HEK293 (cell line): ENCODE measurements at regions not wholly inside any gene's neighbourhood (a gene's known extent, or its start where the extent isn't known, plus 50 kb on each side); places are given as distances from the start of the nearest gene placed in this dataset.

Experiments
- CTCF ChIA-PET: fragments of 350-600 bp; formaldehyde crosslinking; extraction: SDS; loops from one replicate; lab custom pipeline; 2021; ENCODE audit warnings: antibody characterized with exemption; lab: Yijun Ruan, JAX
- POLR2A ChIA-PET: fragments of 300-600 bp; formaldehyde crosslinking; extraction: SDS; loops from one replicate; lab custom pipeline; 2020; ENCODE audit warnings: antibody characterized with exemption, inconsistent platforms; lab: Yijun Ruan, JAX
- H3K27ac ChIP-seq: fragments of 200-500 bp; sonication (Bioruptor generic); 2 replicates; pipeline ENCODE4 v1.5.1; 2014; ENCODE audit warnings: low read depth, low read length, control low read depth, inconsistent platforms; ENCODE audit errors: extremely low read depth
- H3K36me3 ChIP-seq, 2 experiments: fragments of 200-500 bp in 1 of 2; sonication (Bioruptor generic) in 1 of 2; 1 replicate in 1 of 2; 2 replicates in 1 of 2; pipeline ENCODE4 v1.5.1; 2014 to 2017; ENCODE audit warnings: inconsistent platforms in 2 of 2, low read length in 2 of 2; ENCODE audit not compliant: control insufficient read depth in 2 of 2, insufficient read depth in 1 of 2
- H3K4me1 ChIP-seq: fragments of 200-500 bp; sonication (Bioruptor generic); 2 replicates; pipeline ENCODE4 v1.5.1; 2014; ENCODE audit warnings: mild to moderate bottlenecking, low read length, inconsistent platforms; ENCODE audit not compliant: control insufficient read depth, insufficient read depth
- H3K4me3 ChIP-seq: 2 replicates; pipeline ENCODE4 v1.5.1; 2011; ENCODE audit warnings: low read depth, mild to moderate bottlenecking, control low read depth, low read length, moderate library complexity
- H3K9me3 ChIP-seq: fragments of 200-500 bp; sonication (Bioruptor generic); 2 replicates; pipeline ENCODE4 v1.5.1; 2014; ENCODE audit warnings: low read depth, low read length, inconsistent platforms; ENCODE audit not compliant: control insufficient read depth, insufficient read depth
- HOXA7 ChIP-seq: sonication (generic); formaldehyde crosslinking; IDR thresholded peaks from 2 replicates; pipeline ENCODE4 v1.8.1; 2022; ENCODE audit warnings: missing genetic modification reagents, borderline replicate concordance
- MYNN ChIP-seq: fragments of 450-650 bp; formaldehyde crosslinking; IDR thresholded peaks from 2 replicates; pipeline ENCODE4 v1.5.1; 2016; ENCODE audit warnings: missing biosample characterization, missing genetic modification characterization, borderline replicate concordance
- OVOL3 ChIP-seq: fragments of 450-650 bp; formaldehyde crosslinking; IDR thresholded peaks from 2 replicates; pipeline ENCODE4 v1.5.1; 2016; ENCODE audit warnings: missing biosample characterization, missing genetic modification characterization
- PRDM2 ChIP-seq: fragments of 450-650 bp; formaldehyde crosslinking; IDR thresholded peaks from 2 replicates; pipeline ENCODE4 v1.5.1; 2016; ENCODE audit warnings: missing biosample characterization, missing genetic modification characterization, borderline replicate concordance
- ZFP37 ChIP-seq: fragments of 450-650 bp; formaldehyde crosslinking; IDR thresholded peaks from 2 replicates; pipeline ENCODE4 v1.5.1; 2016; ENCODE audit warnings: missing biosample characterization, missing genetic modification characterization
- ZNF133 ChIP-seq: fragments of 450-650 bp; formaldehyde crosslinking; IDR thresholded peaks from 2 replicates; pipeline ENCODE4 v1.5.1; 2016; ENCODE audit warnings: missing biosample characterization, missing genetic modification characterization
- ZNF157 ChIP-seq: fragments of 450-650 bp; formaldehyde crosslinking; IDR thresholded peaks from 2 replicates; pipeline ENCODE4 v1.5.1; 2016; ENCODE audit warnings: missing biosample characterization, missing genetic modification characterization
- ZNF223 ChIP-seq: fragments of 450-650 bp; formaldehyde crosslinking; IDR thresholded peaks from 2 replicates; pipeline ENCODE4 v1.5.1; 2016; ENCODE audit warnings: missing biosample characterization, missing genetic modification characterization
- ZNF324 ChIP-seq: fragments of 450-650 bp; formaldehyde crosslinking; IDR thresholded peaks from 2 replicates; pipeline ENCODE4 v1.5.1; 2016; ENCODE audit warnings: missing biosample characterization, missing genetic modification characterization
- ZNF510 ChIP-seq: fragments of 450-650 bp; formaldehyde crosslinking; IDR thresholded peaks from 2 replicates; pipeline ENCODE4 v1.5.1; 2018; ENCODE audit warnings: mild to moderate bottlenecking, missing genetic modification characterization, missing biosample characterization; ENCODE audit not compliant: insufficient replicate concordance
- ZNF530 ChIP-seq: fragments of 450-650 bp; formaldehyde crosslinking; IDR thresholded peaks from 2 replicates; pipeline ENCODE4 v1.5.1; 2016; ENCODE audit warnings: low read depth, missing biosample characterization, missing genetic modification characterization
- ZNF600 ChIP-seq: fragments of 450-650 bp; formaldehyde crosslinking; IDR thresholded peaks from 2 replicates; pipeline ENCODE4 v1.5.1; 2016; ENCODE audit warnings: missing biosample characterization, missing genetic modification characterization
- ZNF658 ChIP-seq: fragments of 450-650 bp; formaldehyde crosslinking; IDR thresholded peaks from 2 replicates; pipeline ENCODE4; 2016; ENCODE audit warnings: missing biosample characterization, missing genetic modification characterization
- ZNF747 ChIP-seq: fragments of 450-650 bp; formaldehyde crosslinking; IDR thresholded peaks from 2 replicates; pipeline ENCODE4 v1.5.1; 2016; ENCODE audit warnings: missing biosample characterization, missing genetic modification characterization
- ZNF776 ChIP-seq: fragments of 450-650 bp; formaldehyde crosslinking; IDR thresholded peaks from 2 replicates; pipeline ENCODE4 v1.5.0; 2017; ENCODE audit warnings: missing biosample characterization, missing genetic modification characterization, borderline replicate concordance
- ZNF830 ChIP-seq: fragments of 450-650 bp; IDR thresholded peaks from 2 replicates; pipeline ENCODE4 v1.5.0; 2018; ENCODE audit warnings: missing biosample characterization, missing genetic modification characterization, low read depth, mild to moderate bottlenecking, moderate library complexity
- ZSCAN16 ChIP-seq: fragments of 450-650 bp; formaldehyde crosslinking; IDR thresholded peaks from 2 replicates; pipeline ENCODE4 v1.5.1; 2016; ENCODE audit warnings: missing biosample characterization, missing genetic modification characterization
- TF ChIP-seq, protein P1 (sequence below): fragments of 450-650 bp; formaldehyde crosslinking; conservative IDR thresholded peaks from 2 replicates; pipeline ENCODE4 v1.5.1; 2016; ENCODE audit warnings: low read depth, missing biosample characterization, missing genetic modification characterization
- TF ChIP-seq, protein P2 (sequence below): fragments of 450-650 bp; IDR thresholded peaks from 2 replicates; pipeline ENCODE4 v1.5.1; 2018; ENCODE audit warnings: missing biosample characterization, missing genetic modification characterization
- TF ChIP-seq, protein P3 (sequence below): fragments of 450-650 bp; formaldehyde crosslinking; IDR thresholded peaks from 2 replicates; pipeline ENCODE4 v1.5.1; 2016; ENCODE audit warnings: missing biosample characterization, missing genetic modification characterization

DNA sequence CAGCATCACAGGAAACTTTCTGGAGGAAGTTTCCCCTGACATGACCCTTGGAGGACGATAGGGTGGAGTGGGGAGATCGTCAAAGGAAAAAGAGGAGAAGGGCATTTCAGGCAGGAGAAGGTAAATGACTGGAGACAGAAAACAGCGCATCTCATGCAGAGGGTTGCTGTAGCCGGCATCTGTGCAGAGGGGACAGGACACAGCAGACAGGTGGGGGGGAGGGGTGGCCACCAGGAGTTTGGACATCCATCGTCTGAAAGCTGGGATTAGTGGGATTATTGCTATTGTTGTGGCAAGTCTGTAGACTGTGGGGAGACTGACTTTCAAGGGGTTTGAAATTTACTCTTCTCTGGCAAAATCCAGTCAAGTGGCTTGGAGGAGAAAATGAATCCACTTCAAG is 463.9 kb downstream of the OMA1 start:
- Histone ChIP-seq H3K36me3 (no peaks in the 10 kb centered on the region), H3K4me3 (no peak overlapping the region), H3K27ac (no peak overlapping the region), H3K4me1 (no peaks in the 10 kb centered on the region), H3K9me3 (no peaks in the 10 kb centered on the region)
- POLR2A ChIA-PET: no interaction called here
- TF ChIP-seq ZNF133 (tag by site-specific recombination): no peak
- no peak for TF ChIP-seq ZNF600 (tag by site-specific recombination)
- TF ChIP-seq ZNF223: no peak
- TF ChIP-seq, protein P1, sequence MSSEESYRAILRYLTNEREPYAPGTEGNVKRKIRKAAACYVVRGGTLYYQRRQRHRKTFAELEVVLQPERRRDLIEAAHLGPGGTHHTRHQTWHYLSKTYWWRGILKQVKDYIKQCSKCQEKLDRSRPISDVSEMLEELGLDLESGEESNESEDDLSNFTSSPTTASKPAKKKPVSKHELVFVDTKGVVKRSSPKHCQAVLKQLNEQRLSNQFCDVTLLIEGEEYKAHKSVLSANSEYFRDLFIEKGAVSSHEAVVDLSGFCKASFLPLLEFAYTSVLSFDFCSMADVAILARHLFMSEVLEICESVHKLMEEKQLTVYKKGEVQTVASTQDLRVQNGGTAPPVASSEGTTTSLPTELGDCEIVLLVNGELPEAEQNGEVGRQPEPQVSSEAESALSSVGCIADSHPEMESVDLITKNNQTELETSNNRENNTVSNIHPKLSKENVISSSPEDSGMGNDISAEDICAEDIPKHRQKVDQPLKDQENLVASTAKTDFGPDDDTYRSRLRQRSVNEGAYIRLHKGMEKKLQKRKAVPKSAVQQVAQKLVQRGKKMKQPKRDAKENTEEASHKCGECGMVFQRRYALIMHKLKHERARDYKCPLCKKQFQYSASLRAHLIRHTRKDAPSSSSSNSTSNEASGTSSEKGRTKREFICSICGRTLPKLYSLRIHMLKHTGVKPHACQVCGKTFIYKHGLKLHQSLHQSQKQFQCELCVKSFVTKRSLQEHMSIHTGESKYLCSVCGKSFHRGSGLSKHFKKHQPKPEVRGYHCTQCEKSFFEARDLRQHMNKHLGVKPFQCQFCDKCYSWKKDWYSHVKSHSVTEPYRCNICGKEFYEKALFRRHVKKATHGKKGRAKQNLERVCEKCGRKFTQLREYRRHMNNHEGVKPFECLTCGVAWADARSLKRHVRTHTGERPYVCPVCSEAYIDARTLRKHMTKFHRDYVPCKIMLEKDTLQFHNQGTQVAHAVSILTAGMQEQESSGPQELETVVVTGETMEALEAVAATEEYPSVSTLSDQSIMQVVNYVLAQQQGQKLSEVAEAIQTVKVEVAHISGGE (tag by site-specific recombination): no peak
- TF ChIP-seq, protein P2, sequence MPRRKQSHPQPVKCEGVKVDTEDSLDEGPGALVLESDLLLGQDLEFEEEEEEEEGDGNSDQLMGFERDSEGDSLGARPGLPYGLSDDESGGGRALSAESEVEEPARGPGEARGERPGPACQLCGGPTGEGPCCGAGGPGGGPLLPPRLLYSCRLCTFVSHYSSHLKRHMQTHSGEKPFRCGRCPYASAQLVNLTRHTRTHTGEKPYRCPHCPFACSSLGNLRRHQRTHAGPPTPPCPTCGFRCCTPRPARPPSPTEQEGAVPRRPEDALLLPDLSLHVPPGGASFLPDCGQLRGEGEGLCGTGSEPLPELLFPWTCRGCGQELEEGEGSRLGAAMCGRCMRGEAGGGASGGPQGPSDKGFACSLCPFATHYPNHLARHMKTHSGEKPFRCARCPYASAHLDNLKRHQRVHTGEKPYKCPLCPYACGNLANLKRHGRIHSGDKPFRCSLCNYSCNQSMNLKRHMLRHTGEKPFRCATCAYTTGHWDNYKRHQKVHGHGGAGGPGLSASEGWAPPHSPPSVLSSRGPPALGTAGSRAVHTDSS (tag by site-specific recombination): no peak
- no peak for TF ChIP-seq ZNF830 (tag by site-specific recombination)
- no peak for TF ChIP-seq ZFP37
- no peak for TF ChIP-seq HOXA7 (CRISPR knock-in tag)
- TF ChIP-seq ZNF530 (tag by site-specific recombination): no peak
- no peak for TF ChIP-seq ZNF658 (tag by site-specific recombination)
- TF ChIP-seq ZSCAN16 (tag by site-specific recombination): no peak
- CTCF ChIA-PET: no interaction called here

DNA sequence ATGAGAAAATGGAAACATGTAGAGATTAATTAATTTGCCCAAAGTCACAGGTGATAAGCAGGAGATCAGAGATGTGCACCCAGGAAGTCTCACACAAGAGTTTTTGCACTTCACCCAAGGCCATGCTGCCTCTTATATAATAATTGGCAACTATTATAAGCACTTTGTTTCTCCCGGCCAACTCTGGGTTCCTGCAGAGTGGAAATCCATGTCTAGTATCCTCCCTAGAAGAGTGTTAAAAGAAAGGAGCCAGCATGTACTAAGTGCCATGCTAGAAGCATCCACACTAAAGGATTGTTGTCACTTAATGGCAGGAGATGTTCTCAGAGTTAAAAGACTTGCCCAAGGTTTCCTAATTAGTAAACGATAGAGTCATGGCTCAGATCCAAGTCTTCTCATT is 470.3 kb downstream of the OMA1 start:
- Histone ChIP-seq H3K4me1 (no peaks in the 10 kb centered on the region), H3K9me3 (no peaks in the 10 kb centered on the region), H3K36me3 (no peaks in the 10 kb centered on the region), H3K4me3 (no peak overlapping the region), H3K27ac (no peak overlapping the region)
- CTCF ChIA-PET: no interaction called here
- POLR2A ChIA-PET: no interaction called here
- TF ChIP-seq ZNF324 (tag by site-specific recombination) (no peak), ZNF157 (tag by site-specific recombination) (no peak), ZNF776 (tag by site-specific recombination) (no peak), ZNF510 (tag by site-specific recombination) (no peak), MYNN (tag by site-specific recombination) (no peak), OVOL3 (tag by site-specific recombination) (no peak), ZNF747 (tag by site-specific recombination) (no peak), PRDM2 (tag by site-specific recombination) (no peak), ZNF223 (no peak)
- TF ChIP-seq, protein P3, sequence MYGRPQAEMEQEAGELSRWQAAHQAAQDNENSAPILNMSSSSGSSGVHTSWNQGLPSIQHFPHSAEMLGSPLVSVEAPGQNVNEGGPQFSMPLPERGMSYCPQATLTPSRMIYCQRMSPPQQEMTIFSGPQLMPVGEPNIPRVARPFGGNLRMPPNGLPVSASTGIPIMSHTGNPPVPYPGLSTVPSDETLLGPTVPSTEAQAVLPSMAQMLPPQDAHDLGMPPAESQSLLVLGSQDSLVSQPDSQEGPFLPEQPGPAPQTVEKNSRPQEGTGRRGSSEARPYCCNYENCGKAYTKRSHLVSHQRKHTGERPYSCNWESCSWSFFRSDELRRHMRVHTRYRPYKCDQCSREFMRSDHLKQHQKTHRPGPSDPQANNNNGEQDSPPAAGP (tag by site-specific recombination): no peak
